HG02852 (cell line): ENCODE measurements at regions not wholly inside any gene's neighbourhood (a gene's known extent, or its start where the extent isn't known, plus 50 kb on each side); places are given as distances from the start of the nearest gene placed in this dataset.
"Not testable (repeated sequence)": the region's sequence is repeated elsewhere in the genome, so short reads cannot be mapped to it uniquely, and the experiment has no call there.

ENCODE experiments used
- ATAC-seq: cut with Tn5 transposase; IDR thresholded peaks from one replicate; pipeline ENCODE4 v1.9.1; 2021; ENCODE audit warnings: mild to moderate bottlenecking, moderate library complexity; ENCODE audit not compliant: unreplicated experiment

DNA sequence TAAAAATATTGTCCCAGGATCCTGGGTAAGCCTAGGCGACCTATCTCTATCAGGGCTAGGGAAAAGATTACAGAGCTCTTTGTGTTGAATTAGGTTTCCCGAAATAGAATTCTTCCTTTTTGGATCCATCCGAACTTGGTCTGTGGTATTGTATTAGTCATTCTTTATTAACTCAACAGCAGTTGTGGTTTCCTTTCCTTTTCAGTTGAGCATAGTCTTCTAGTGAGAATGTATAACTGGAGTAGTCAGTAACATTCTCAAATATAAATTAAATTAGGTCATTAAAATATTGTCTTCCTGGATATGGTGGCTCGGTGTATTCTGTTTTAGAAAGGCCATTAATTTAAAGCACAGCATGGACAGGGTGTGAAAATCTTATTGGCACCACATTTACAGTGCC lies 520.4 kb downstream of the NLGN4X start:
- no peak for ATAC-seq

DNA sequence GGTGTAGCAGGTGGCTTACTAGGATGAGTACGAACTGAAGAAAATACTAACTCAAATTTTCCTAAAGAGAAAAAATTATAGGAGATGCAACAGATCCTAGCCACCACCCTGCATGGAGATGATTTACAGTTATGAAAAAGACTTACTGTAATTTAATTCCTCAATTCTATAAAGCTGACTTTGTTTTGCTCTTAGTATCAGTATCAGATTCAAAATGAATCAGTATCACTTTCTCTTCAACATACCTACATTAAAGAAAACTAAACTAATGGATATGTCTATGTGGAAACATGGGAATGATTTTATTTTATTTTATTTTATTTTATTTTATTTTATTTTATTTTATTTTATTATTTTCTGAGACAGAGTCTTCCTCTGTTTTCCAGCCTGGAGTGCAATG lies 525.8 kb downstream of the NLGN4X start:
- ATAC-seq = no peak

DNA sequence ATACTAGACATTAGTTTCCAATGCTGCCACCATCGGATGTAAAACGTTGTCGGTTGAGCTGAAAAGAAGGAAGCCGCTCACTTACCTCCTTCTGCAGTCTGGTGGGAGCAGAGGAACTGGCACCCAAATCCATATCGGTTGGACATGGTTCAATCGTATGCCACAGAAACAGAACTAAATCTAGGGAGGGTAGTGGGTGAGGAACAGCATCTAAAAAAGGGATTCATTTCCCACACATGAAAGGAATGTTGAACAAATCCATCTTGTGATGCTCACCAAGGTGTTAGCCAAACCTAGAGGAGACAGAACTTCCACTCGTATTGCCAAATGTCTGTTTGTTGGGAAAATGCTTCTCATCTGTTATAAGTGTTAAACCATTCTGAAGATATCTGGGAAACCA lies 532.7 kb downstream of the NLGN4X start:
- no peak for ATAC-seq

DNA sequence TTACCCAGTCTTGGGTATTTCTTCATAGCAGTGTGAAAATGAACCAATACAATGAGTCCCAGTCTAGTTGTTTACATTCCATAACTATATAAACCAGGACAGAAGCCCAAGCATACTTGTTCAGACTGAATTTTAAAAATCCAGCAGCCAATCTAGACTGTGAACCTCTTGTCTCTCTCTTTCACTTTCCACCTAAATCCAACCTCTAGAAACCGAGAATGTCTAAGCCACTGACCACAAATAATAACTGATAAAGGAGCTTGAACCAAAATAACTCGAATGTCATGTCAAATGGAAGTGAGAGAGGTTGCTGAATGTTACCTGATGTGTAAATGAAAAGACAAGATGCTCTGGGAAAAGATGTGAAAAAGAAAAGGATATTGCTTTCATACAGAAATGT lies 544.7 kb downstream of the NLGN4X start:
- peak; percentile 75 for ATAC-seq

DNA sequence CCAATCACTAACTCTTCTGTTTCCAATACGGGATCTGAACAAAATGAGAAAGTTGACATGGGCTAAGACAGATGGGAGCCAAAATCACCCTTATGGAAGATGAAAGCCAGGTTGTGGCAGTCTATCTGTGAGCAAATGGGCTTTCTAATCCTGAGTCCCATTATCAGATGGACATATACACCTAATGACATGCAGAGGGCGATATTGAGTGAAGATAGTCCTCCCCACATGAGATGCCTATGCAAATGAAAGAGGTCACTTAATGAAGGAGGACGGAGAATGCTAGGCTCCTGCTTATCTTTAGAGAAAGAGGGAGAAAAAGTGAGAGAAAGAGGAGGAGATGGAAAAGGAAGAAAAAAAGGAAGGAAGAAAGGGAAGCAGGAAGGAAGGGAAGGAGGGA lies 547.5 kb downstream of the NLGN4X start:
- no peak for ATAC-seq

DNA sequence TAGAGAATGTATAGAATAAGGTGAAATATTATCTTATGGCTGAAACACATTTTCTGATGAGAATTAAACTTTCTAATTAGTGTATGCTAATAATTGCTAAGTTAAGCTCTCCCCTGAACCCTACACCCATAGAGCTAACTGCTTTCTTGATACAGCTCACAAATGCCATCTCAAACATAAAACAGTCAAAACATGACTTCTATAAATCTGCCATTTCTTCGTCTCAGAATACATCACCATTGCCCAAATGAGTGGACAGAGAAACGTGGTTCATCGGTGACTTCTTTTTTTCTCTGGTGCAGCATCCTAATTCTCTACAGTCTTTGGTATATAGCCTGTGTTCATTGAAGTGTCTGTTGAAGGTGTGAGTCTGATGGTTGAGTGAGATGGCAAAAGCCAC lies 554.6 kb downstream of the NLGN4X start:
- no peak for ATAC-seq

DNA sequence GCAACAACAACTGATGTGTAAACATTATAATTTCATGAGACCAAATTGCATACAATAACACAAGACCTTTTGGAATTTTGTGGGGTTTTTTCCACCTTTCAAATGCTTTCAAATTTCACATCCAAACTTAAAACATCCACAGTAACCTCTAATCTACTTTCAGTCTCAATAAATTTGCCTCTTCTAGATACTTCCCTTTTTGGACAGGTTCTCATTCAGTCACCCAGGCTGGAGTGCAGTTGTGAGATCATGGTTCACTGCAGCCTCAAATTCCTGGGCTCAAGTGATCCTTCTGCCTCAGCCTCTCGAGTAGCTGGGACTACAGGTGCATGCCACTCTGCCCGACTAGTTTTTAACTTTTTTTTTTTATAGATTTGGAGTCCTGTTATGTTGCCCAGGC lies 556.6 kb downstream of the NLGN4X start:
- peak; percentile 78 for ATAC-seq

DNA sequence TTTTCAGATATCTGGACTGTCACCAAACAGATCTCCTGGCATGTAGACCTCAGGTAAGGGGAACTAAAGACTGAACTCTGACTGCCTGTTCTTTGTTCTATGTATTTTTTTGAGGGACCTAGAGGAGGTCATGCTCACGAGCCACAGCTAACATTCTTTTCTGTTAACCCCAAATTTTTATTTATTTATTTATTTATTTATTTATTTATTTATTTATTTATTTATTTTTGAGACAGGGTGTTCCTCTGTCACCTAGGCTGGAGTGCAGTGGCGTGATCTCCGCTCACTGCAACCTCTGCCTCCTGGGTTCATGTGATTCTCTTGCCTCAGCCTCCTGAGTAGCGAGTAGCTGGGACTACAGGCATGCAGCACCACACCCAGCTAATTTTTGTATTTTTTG lies 562.0 kb downstream of the NLGN4X start:
- ATAC-seq = not testable (repeated sequence)

DNA sequence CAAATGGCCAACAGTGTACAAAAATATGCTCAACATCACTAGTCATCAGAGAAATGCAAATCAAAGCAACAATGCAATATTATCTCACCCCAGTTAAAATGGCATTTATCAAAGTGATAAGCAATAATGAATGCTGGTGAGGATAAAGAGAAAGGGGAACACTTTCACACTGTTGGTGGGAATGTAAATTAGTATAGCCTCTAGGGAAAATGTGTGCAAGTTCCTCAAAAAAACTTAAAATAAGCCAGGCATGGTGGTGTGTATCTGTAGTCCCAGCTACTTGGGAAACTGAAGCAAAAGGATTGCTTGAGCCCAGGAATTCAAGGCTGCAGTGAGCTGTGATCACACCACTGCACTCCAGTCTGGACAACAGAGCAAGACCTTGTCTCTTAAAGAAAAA lies 572.1 kb downstream of the NLGN4X start:
- ATAC-seq = no peak

DNA sequence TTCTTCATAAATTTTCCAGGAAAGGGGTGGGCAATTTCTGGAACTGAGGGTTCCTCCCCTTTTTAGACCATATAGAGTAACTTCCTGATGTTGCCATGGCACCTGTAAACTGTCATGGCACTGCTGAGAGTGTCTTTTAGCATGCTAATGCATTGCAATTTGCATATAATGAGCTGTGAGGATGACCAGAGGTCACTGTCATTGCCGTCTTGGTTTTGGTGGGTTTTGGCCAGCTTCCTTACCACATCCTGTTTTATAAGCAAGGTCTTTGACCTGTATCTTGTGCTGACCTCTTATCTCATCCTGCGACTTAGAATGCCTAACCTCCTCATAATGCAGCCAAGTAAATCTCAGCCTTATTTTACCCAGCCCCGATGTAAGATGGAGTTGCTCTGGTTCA lies 577.8 kb downstream of the NLGN4X start:
- ATAC-seq = no peak

DNA sequence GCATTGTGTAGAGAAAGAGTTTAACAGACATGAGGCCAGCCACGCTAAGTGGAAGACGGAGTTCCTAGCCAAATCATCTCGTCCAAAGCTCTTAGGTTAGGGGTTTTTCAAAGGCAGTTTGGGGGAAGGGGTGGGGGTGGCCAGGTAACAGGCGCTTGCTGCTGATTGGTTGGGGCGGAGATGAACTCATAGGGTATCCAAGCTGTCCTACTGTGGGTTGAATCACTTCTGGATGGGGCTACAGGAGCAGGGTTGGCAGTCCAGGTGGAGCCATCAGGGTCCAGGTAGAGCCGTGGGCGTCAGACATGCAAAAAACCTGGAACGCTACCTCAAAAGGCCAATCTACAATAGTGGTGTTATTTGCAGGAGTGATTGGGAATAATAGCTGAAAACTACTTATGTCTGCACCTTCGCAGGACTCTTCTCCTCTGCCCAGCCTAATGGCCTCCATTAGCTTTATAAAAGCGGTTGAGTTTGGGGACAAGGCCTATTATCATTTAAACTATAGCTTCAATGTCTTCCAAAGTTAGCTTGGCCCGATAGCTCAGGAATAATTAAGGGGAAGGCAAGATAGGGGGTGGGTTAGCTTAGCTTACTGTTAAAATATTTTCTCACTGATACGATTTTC lies 579.6 kb downstream of the NLGN4X start:
- ATAC-seq = no peak

DNA sequence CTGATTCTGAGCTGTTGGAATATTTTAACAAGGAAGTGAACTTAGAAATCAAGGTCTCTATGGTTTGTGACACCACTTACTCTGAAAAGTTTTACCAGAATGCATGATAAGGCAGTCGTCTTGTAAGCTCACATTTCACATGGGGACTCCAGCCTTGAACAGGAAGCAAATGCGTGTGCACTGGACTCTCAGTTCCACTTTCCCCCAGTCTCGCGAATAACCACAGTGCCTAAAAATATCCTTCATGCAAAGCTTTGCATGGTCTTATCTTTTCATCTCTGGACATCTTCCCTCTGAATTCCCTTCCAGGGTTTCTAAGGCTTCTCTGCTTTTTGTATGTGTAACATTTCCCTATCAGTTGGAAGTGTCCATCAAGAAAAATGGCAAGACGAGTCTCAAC lies 581.8 kb downstream of the NLGN4X start:
- peak; percentile 97 for ATAC-seq

DNA sequence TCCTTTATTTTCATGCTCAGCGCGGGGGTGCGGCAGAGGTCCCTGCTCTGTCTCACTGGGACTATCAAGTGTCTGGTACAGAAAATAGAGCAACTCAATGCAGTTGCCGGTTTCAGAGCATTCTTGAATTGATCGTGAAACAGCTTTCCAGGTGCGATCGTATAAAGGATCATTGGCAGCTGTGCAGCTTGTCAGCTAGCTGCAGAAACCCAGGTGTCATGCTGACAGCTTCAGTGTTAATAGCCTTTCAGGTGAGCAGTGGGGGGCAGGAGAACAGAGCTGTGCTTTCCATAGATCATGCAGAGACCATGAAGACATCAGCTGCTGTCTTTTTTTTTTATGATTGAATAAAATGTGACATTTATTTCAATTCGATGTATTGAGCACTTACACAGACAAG lies 583.9 kb downstream of the NLGN4X start:
- no peak for ATAC-seq

DNA sequence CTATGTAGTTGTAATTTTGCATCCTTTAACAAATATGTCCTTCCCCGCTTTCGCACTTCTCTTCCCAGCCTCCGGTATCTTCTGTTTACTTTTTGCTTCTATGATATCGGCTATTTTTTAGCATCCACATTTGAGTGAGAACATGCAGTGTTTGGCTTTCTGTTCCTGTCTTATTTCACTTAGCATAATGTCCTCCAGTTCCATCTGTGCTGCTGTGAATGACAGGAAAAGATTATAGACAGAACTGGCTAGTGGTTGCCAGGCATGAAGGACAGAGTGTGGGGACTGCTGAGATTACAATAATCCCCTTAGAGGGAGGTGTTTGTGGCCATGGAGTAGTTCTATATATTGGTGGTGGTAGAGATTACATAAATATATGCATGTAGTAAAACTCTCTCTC lies 588.6 kb downstream of the NLGN4X start:
- ATAC-seq = no peak

DNA sequence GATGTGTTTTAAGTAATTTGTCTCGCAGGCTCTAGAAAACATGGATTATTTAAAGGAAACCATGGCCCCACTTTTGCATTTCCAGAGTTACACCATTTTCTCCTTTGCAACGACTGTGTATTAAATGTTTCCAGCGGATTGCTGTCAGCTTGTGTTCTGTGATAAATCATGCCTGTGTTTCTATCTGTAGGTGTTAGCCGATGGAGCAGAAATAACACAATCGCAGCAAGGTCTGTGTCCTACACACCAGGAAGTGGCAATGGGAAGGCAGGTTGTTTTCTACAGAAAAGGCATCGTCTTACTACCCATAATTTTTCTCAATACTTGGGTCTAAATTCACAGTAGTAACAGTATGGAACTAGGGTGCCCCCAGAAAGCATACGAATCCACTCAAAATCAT lies 590.1 kb downstream of the NLGN4X start:
- ATAC-seq = no peak

DNA sequence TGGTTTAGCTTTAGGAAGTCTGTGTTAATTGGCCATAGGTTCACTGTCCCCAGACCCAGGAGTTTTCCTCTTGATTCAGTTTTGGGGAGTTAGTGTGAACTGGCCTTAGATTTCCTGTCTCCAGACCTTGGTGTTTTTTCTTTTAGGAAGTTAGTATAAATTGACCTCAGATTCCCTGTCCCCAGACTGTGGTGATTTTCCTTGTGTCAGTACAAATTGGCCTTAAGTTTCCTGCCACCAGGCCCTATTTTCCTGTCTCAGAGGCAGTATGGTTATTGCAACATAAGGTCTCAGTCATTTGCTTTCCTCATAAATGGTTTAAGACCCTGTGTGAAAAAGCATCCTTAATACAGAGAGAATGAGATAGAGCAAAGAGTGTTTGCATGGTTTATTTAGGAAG lies 595.8 kb downstream of the NLGN4X start:
- ATAC-seq = no peak

DNA sequence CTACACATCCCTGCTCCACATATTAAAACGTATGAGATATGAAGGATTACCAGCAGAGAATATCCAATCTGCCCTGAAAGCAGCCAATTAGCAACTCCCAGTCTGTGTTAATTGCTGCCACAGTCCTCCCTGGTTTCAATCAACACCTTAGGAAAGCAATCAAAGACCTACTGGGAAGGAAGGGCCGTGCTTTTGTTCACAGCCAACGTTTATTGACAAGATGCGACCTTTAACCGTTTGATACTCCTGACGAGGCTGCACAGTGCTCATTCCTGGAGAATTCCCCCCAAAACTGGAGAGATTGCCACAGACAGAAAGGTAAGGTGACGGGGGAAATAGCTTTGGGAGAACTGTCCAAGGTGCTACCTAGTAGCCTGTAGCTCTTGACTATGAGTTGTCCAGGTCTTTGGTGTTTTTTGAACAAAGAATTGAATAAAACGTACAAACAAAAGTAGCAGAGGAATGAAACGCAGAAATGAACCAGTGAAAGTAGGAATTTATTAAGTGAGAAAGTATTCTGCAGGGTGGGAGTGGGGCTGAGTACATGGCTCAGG lies 596.5 kb downstream of the NLGN4X start:
- no peak for ATAC-seq

DNA sequence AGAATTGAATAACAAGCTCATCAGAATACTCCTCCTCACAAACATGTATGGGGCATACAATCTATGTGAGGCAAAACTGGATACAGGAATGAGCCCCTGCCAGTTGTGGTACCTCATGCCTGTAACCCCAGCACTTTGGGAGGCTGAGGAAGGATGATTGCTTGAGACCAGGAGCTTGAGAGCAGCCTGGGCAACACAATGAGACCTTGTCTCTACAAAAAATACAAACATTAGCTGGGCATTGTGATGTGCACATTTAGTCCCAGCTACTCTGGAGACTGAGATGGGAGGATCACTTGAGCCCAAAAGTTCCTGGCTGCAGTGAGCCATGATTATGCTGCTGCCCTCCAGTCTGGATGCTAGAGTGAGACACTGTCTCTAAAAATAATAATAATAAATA lies 611.0 kb downstream of the NLGN4X start:
- no peak for ATAC-seq

DNA sequence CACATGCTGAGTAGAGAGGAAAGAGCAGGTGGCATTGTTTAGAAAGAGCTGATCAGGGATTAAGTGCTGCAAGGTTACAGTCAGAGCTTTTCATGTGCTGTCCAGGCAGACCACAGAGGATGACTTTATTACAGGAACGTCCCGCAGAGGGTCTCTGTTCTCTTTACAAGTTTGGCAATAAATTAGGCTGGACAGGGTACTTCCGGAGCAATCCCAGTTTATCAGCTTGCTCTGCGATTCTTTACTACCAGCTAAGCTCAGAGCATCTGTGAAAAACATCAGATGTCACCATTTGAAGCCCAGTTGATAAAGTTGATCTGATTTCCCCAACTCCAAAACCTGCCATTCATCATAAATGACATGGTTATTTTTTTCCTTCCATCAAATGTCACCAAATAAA lies 633.1 kb downstream of the NLGN4X start:
- no peak for ATAC-seq

DNA sequence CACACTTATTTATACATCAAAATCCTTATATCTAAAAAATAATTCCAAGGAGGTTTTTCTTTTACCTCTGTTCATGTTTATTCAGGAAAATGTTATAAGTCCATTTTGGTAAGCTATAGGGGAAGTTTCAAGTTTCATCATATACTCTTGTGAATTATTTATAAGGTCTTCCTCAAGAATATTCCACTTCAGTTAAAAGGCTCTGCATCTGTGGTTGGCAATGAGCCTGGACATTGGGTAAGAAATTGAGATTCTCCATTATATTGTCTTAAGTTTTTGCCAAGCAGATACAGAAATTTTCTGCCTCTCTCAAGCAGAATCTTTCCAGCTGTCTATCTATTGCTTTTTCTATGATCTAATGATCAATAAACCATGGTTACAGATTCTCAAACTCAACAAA lies 641.9 kb downstream of the NLGN4X start:
- no peak for ATAC-seq

DNA sequence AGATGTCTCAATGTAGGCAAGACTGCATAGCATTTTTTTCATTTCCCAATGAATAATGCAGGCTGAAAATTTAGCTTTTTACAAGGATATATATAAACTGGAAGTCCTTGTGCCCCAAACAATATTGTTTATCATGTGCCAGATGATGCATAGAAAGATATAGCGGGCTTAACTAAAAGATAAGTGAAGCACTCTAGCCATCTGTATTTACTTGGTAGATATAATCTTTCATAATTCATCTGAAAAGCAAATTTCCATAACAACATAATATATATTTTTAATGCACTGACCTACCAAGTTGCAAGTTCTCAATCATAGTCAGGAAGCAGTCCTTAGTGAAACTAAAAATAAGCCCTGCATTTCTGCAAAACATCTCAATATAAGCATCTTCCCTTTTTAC lies 653.3 kb downstream of the NLGN4X start:
- ATAC-seq = no peak

DNA sequence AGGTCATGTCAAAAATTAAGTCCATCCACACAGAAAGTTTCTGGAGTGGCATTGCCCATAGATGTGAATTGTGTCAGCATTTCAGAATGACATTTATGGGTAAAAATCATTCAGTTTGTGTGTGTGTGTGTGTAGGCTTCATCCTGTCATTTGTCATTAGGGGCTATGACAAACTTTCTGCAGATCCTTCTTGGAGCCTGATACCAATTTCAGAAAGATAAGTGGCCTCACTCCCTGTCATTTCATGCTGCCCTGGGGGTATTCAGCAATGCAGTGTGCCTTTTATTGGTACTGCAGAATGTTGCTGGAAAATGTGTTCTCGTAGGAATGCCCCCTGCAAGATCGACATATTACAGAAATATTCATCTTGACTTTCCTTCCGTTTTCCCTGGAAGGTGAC lies 659.7 kb downstream of the NLGN4X start:
- ATAC-seq = no peak

DNA sequence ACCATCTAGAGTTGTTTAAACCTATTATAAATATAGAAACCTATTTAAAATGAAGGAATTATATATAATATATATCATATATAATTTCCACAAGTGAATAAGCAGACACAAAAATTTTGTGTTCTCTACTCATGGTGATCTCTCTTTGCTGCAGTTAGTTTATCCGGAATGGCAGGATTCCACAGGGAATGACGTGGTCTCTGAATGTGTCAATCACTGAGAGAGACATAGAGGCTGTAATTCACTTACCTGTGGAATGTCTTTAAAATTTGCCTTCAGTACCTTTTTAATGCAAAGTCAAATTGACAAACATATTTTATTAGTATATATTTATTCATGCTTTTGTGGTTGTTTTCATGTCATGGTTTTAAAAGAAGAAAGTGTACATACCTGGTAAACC lies 669.3 kb downstream of the NLGN4X start:
- ATAC-seq = no peak
